Activated CD4-positive, alpha-beta memory T cell treated with anti-CD3 and anti-CD28 coated beads, Interleukin-2, amount 10 ng/mL, durations not matched to agents 7 days and 5 days (primary cell): ENCODE measurements at regions not wholly inside any gene's neighbourhood (a gene's known extent, or its start where the extent isn't known, plus 50 kb on each side); places are given as distances from the start of the nearest gene placed in this dataset.

Source experiments
- CTCF ChIA-PET: fragments of 350-600 bp; sonication (Branson Sonifier 250); formaldehyde crosslinking; loops from one replicate; lab custom pipeline; 2021; ENCODE audit warnings: antibody characterized with exemption, inconsistent platforms; lab: Charles Lee
- POLR2A ChIA-PET: fragments of 350-600 bp; sonication (Branson Sonifier 250); formaldehyde crosslinking; loops from one replicate; lab custom pipeline; 2021; ENCODE audit warnings: antibody characterized with exemption; lab: Charles Lee
- DNase-seq: peaks from one replicate; pipeline ENCODE4 v3.0.0-alpha.2; 2020
- H3K27ac Mint-ChIP-seq: one replicate; pipeline ENCODE4 v1.8.0; 2021; ENCODE audit warnings: mild to moderate bottlenecking, mixed read lengths
- H3K27me3 Mint-ChIP-seq: one replicate; pipeline ENCODE4 v1.8.0; 2021; ENCODE audit warnings: mixed read lengths
- H3K36me3 Mint-ChIP-seq: one replicate; pipeline ENCODE4 v1.8.0; 2021; ENCODE audit warnings: low read depth, mixed read lengths
- H3K4me1 Mint-ChIP-seq: one replicate; pipeline ENCODE4 v1.8.0; 2021; ENCODE audit warnings: mixed read lengths
- H3K4me3 Mint-ChIP-seq: one replicate; pipeline ENCODE4 v1.8.0; 2021; ENCODE audit warnings: mild to moderate bottlenecking, mixed read lengths
- H3K9me3 Mint-ChIP-seq: one replicate; pipeline ENCODE4 v1.8.0; 2021; ENCODE audit warnings: mixed read lengths

DNA sequence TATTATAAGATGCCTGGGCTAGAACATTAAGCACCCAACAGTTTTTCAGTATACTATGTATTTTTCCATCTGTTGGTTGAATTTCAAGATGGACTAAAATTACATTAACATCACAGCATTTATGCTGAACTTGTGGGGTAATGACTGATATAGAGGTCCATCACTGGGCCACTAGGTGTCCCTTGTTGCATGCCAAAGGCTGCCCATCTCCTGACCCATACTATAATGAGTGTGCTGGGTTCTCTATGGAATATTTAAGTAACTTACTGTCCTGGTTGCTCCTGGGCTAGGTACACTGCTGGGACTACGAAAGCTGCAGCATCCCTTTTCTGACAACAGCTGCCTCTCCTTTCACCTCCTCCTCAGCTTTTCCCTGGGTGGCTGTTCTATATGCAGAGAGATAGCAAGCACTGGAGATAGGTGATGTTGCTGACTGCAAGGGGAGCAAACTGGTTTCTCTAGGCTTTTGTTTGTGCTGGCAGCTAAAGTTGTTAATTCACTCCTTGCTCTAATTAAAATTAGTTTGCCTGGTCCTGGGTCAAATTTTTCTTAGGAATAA lies 138.6 kb upstream of the TRHDE start:
- Mint-ChIP-seq H3K27me3 (no peaks in the 10 kb centered on the region), H3K4me3 (no peak overlapping the region), H3K36me3 (no peaks in the 10 kb centered on the region), H3K4me1 (no peaks in the 10 kb centered on the region), H3K27ac (no peak overlapping the region), H3K9me3 (no peaks in the 10 kb centered on the region)
- CTCF ChIA-PET = no interaction called here
- no peak for DNase-seq
- POLR2A ChIA-PET = no interaction called here

DNA sequence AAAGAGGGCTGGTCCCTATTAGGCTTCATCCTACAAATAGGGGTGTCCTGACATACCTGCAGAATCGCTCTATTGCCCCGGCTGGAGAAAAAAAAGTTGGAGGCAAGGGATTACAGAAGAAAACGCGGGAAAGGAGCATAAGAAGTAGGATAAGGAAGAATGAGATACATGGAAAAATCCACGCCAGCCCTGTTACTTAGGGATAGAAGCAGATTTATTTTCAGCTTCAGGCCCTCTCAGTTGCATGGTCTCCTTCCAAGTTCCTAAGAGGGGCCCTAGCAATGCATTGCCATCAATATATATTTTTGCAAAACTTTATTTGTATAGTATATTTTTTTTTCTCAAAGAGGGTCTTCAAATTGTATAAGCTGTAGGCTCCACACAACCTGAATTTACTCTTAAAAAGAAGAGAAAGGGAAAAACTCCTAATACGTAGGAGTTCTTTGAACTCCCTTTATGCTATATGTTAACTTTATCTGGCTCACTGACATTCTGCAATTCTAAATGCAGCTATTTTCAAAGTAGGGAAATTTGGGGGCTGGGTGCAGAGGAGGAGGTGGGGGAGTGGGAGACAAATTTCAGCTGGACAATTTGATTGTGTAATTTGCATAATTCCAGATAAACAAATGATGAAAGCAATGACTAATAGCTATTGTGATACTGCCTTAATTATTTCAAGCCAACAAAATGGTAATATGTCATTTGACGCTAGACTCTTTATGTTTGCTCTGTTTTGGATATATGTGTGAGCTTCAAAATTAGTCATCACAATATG lies 137.7 kb upstream of the TRHDE start:
- ChIA-PET POLR2A (no interaction called here), CTCF (no interaction called here)

DNA sequence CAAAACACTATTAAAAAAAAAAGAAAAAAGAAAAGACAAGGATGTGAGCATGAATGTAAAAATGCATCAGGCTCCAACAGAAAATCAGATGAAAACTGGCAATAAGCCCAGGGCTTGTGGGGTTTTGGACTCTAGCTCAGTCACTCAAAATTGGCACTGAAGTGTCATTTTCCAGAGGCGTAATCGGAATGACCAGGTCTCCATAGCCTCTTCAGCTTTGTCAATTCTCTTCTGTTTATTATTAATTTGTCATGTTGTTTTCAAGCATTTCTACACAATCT lies 137.2 kb upstream of the TRHDE start:
- no peaks in the 10 kb centered on the region for H3K27me3 Mint-ChIP-seq
- CTCF ChIA-PET = no interaction called here
- no peak overlapping the region for H3K27ac Mint-ChIP-seq
- POLR2A ChIA-PET = no interaction called here
- no peaks in the 10 kb centered on the region for H3K9me3 Mint-ChIP-seq
- DNase-seq = no peak
- H3K36me3 Mint-ChIP-seq = no peaks in the 10 kb centered on the region
- H3K4me1 Mint-ChIP-seq = no peaks in the 10 kb centered on the region
- H3K4me3 Mint-ChIP-seq = no peak overlapping the region

More for the DNA sequence above, 137.7 kb upstream of the TRHDE start:
- Mint-ChIP-seq H3K36me3 (no peaks in the 10 kb centered on the region), H3K27ac (no peak overlapping the region), H3K4me3 (no peak overlapping the region), H3K4me1 (no peaks in the 10 kb centered on the region), H3K9me3 (no peaks in the 10 kb centered on the region), H3K27me3 (no peaks in the 10 kb centered on the region)
- DNase-seq = no peak

DNA sequence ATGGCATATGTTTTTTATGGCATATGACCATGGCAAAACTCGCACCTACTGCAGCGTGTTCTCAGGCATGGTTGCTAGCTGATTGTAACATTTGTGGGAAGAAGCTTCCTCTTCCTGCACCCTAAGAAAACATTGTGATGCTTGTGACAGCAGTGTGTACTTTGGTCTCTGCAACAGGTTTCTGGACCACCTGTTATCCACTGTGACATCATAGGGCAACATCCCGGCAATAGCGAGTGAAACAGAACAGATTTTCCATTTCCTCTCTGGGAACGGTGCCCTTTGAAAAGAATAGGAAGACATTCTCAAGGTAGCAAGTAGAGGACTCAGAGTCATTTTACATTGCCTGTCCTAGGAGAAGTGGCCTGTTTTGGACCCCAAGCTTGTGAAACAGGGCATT lies 135.4 kb upstream of the TRHDE start:
- Mint-ChIP-seq H3K27ac (no peak overlapping the region), H3K4me3 (no peak overlapping the region), H3K9me3 (no peaks in the 10 kb centered on the region), H3K4me1 (no peaks in the 10 kb centered on the region), H3K36me3 (no peaks in the 10 kb centered on the region), H3K27me3 (no peaks in the 10 kb centered on the region)
- ChIA-PET POLR2A (no interaction called here), CTCF (no interaction called here)
- no peak for DNase-seq

DNA sequence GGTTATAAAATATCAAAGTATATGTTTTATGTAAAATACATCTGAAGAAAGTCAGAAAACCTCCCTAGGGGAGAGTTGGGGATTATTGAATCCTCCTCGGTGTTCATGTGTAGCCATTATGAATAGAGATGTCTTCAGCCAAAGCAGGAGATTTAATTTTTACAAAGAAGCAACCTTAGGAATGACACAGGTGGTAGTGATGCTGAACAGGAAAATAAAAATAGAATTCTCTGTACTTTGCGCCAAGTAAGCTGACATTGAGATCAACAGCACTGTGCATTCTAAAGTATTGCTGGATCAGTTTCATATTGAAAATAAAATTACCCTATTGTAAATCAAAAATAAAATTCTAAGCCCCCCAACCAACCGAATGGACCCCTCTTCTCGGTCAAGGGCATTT lies 132.8 kb upstream of the TRHDE start:
- H3K36me3 Mint-ChIP-seq = no peaks in the 10 kb centered on the region
- H3K4me3 Mint-ChIP-seq = no peak overlapping the region
- H3K4me1 Mint-ChIP-seq = no peaks in the 10 kb centered on the region
- H3K9me3 Mint-ChIP-seq = no peaks in the 10 kb centered on the region
- H3K27me3 Mint-ChIP-seq = no peaks in the 10 kb centered on the region
- POLR2A ChIA-PET = no interaction called here
- DNase-seq = no peak
- no peak overlapping the region for H3K27ac Mint-ChIP-seq
- CTCF ChIA-PET = no interaction called here

DNA sequence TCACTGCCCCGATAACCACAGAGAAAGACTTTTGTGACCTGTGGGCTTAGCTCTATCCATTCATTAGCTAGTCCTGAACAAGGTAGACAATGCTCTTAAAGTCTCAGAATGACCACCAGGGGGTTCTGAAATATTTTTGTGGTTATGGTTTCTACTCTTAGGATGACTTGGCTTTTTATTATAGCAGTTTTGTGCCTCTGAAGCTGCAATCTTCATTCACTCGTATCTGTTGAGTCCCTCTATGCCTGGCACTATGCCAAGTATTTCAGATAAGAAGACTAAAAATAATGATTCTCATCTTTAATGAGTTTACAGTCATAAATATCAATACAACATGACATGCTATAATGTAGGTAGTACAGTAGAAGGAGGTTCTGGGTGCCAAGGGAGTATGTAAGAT lies 130.8 kb upstream of the TRHDE start:
- no peaks in the 10 kb centered on the region for H3K9me3 Mint-ChIP-seq
- no peak for DNase-seq
- H3K4me3 Mint-ChIP-seq = no peak overlapping the region
- no peaks in the 10 kb centered on the region for H3K36me3 Mint-ChIP-seq
- CTCF ChIA-PET = no interaction called here
- POLR2A ChIA-PET = no interaction called here
- no peaks in the 10 kb centered on the region for H3K27me3 Mint-ChIP-seq
- H3K4me1 Mint-ChIP-seq = no peaks in the 10 kb centered on the region
- no peak overlapping the region for H3K27ac Mint-ChIP-seq

DNA sequence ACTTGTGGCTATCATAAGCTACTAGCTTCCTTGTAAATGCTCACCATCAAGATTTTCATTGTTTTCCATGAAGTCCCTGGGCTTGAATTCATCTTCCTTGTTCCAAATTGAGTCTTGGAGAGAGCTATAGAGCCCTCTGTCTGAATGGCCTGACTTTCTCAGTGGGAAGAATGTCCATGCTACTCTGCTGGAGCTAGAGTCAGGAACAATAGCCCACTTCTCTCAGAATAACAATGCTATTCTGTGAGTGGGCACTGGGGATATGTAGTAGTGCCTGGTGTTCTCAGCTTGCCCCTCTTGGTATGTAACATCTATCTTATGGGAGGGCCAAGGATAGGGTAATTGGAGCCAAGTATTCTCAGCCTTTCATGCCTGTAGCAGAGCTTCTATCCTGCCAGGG lies 127.6 kb upstream of the TRHDE start:
- DNase-seq = no peak
- POLR2A ChIA-PET = no interaction called here
- Mint-ChIP-seq H3K27ac (no peak overlapping the region), H3K4me1 (no peaks in the 10 kb centered on the region), H3K27me3 (no peaks in the 10 kb centered on the region), H3K4me3 (no peak overlapping the region), H3K9me3 (no peaks in the 10 kb centered on the region), H3K36me3 (no peaks in the 10 kb centered on the region)
- CTCF ChIA-PET = no interaction called here

DNA sequence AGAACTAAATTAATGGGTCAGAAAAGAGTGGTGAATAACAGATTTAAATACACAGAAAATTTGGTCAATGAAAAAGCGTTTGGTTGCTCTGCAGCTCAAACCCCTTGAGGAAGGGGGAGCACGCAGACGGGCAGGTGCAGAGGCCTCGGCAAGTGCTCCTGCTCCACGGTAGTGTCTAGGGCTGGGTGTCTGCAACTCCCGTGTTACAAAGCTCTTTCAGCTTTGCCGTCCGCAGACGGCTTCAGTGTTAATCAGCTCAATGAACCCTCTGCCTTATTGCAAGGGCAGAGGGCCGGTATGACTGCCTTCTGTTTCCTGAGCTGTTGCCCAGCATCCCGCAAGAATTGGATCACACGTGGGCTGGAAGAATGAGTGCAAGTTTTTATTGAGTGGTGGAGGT lies 125.7 kb upstream of the TRHDE start:
- POLR2A ChIA-PET = no interaction called here
- H3K4me1 Mint-ChIP-seq = no peaks in the 10 kb centered on the region
- H3K9me3 Mint-ChIP-seq = peaks cover 3% of the 10 kb centered on the region
- H3K27me3 Mint-ChIP-seq = no peaks in the 10 kb centered on the region
- no peak for DNase-seq
- H3K27ac Mint-ChIP-seq = no peak overlapping the region
- H3K36me3 Mint-ChIP-seq = no peaks in the 10 kb centered on the region
- CTCF ChIA-PET = no interaction called here
- H3K4me3 Mint-ChIP-seq = no peak overlapping the region

DNA sequence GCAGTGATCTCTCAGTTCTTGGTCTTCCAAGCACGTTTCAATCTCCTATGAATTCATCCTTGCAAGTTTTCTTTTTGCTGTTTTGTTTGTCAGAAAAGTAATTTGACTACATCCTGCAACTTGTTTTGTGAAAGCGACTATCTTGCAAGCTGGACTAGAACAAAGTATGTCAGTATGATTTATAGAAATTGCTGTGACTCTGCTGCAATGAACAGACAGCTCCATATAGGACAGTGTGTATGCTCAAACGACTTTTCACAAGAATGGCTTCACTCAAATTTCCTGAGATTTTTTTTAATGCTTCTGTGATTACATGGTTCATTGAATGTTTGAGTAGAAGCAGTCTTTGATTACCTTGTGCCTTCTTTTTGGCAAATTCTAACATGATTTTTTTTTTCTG lies 123.5 kb upstream of the TRHDE start:
- Mint-ChIP-seq H3K4me3 (no peak overlapping the region), H3K27me3 (no peaks in the 10 kb centered on the region), H3K27ac (no peak overlapping the region), H3K36me3 (no peaks in the 10 kb centered on the region), H3K9me3 (peaks cover 3% of the 10 kb centered on the region), H3K4me1 (no peaks in the 10 kb centered on the region)
- POLR2A ChIA-PET = no interaction called here
- CTCF ChIA-PET = no interaction called here
- no peak for DNase-seq

DNA sequence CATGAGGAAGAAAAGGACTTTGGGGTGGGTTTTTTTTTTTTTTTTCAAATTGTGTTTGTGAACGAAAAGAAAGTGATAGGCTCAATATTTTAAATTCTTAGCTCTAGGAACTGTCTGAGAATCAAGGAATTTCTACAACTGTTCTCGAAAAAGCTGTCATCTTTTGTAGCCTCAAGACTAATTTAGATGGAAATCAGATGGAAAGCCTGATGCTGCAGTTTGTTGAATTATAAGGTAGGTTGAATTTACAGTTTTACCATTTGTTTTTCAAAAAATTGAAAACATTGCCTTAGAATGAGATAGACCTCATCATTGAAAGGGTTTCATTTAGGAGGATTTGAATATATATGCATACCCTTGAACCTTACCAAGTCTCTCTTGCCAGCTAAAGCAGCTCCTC lies 109.3 kb upstream of the TRHDE start:
- no peak overlapping the region for H3K4me3 Mint-ChIP-seq
- POLR2A ChIA-PET = no interaction called here
- CTCF ChIA-PET = interaction anchor here (1.2 kb wide), 1 partner anchor 17 kb away, joined by 4 read pairs; no protein-coding TSS in a partner anchor

DNA sequence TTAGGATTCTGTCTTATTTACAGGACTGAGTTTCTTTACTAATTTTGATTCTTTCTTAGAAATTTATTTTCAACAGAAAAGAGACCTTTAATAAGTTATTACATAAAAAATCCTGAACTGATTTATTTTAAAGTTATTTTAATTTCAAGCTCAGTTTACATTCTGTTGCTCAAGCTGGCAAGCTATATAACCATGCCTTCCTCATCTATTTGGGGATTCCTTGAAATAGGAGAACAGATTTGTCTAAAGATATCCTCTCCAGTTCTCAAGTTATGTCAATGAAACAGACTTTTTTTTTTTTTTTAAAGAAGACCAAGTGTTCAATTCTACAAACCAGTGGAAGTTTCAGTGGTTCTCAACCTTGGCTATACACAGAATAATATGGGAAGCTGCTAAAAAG lies 103.3 kb upstream of the TRHDE start:
- ChIA-PET CTCF (no interaction called here), POLR2A (no interaction called here)
- H3K9me3 Mint-ChIP-seq = no peaks in the 10 kb centered on the region
- H3K4me3 Mint-ChIP-seq = no peak overlapping the region
- H3K36me3 Mint-ChIP-seq = no peaks in the 10 kb centered on the region
- H3K27ac Mint-ChIP-seq = no peak overlapping the region
- H3K27me3 Mint-ChIP-seq = no peaks in the 10 kb centered on the region
- DNase-seq = no peak
- no peaks in the 10 kb centered on the region for H3K4me1 Mint-ChIP-seq

More for the DNA sequence above, 109.3 kb upstream of the TRHDE start:
- no peaks in the 10 kb centered on the region for H3K36me3 Mint-ChIP-seq
- H3K27ac Mint-ChIP-seq = no peak overlapping the region
- no peaks in the 10 kb centered on the region for H3K9me3 Mint-ChIP-seq
- no peak for DNase-seq
- no peaks in the 10 kb centered on the region for H3K27me3 Mint-ChIP-seq
- no peaks in the 10 kb centered on the region for H3K4me1 Mint-ChIP-seq

DNA sequence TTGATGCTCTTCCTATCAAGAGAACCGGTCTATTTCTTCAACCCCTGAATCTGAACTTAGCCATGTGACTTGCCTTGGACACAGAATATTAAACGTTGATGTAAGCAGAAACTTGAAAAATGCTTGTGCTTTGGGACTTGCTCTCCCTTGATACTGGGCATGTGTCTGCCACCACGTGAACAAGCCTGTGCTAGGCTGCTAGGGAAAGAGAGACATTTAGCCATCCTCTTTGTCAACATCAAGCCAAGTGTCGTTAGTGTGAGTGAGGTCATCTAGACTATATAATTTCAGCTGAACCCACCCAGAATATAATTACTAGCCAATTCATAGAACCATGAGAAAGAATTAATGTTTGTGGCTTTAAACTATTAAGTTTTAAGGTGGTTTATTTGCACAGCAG lies 98.2 kb upstream of the TRHDE start:
- Mint-ChIP-seq H3K36me3 (no peaks in the 10 kb centered on the region), H3K27ac (no peak overlapping the region), H3K27me3 (no peaks in the 10 kb centered on the region), H3K4me3 (no peak overlapping the region), H3K4me1 (no peaks in the 10 kb centered on the region), H3K9me3 (no peaks in the 10 kb centered on the region)
- no peak for DNase-seq
- ChIA-PET CTCF (no interaction called here), POLR2A (no interaction called here)

DNA sequence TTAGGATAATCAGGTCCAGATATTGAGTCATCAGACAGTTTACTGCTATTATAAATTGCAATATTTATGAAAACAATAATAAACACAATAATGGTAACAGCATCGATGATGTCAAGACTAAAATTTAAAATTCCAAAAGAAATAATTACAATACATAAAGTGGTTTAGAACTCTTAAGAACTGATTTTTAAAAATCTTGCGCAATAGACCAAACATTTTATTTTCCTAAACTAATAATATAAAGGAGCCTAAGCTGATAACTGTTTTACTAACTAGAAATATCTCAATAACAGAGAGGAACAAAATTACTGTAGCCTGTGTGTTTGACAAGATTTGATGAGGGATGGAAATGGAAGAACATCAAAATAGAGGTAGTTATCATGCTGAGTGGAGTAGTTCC lies 93.9 kb upstream of the TRHDE start:
- Mint-ChIP-seq H3K9me3 (no peaks in the 10 kb centered on the region), H3K4me1 (no peaks in the 10 kb centered on the region), H3K36me3 (no peaks in the 10 kb centered on the region), H3K27ac (no peak overlapping the region), H3K4me3 (no peak overlapping the region), H3K27me3 (no peaks in the 10 kb centered on the region)
- ChIA-PET CTCF (no interaction called here), POLR2A (no interaction called here)
- no peak for DNase-seq

DNA sequence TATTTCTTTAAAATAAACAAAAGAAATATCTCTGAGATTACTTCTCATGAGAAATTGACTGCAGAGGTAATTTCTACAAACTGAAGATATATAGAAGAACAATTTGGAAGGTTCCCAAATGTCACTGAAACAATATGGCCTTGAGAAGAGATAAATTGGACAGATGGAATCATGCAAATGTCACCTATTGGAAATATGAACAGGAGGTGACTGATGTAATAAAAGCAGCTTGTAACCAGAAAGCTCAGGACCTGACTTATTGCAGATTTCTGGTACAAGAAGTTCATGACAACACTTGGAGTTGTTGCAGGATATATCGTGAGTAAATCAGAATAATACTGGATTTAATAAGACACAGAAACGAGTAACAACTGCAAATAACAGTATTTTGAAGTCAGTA lies 93.3 kb upstream of the TRHDE start:
- Mint-ChIP-seq H3K36me3 (no peaks in the 10 kb centered on the region), H3K27ac (no peak overlapping the region), H3K4me3 (no peak overlapping the region), H3K4me1 (no peaks in the 10 kb centered on the region), H3K27me3 (no peaks in the 10 kb centered on the region), H3K9me3 (no peaks in the 10 kb centered on the region)
- CTCF ChIA-PET = no interaction called here
- POLR2A ChIA-PET = no interaction called here
- DNase-seq = no peak
